ENCODE measurements at regions not wholly inside any gene's neighbourhood (a gene's known extent, or its start where the extent isn't known, plus 50 kb on each side); places are given as distances from the start of the nearest gene placed in this dataset.

- TF ChIP-seq KDM1A (IDR thresholded peaks at IDR 0.05; ENCODE audit: borderline replicate concordance, low read length) = no peak
- TF ChIP-seq, protein P1, sequence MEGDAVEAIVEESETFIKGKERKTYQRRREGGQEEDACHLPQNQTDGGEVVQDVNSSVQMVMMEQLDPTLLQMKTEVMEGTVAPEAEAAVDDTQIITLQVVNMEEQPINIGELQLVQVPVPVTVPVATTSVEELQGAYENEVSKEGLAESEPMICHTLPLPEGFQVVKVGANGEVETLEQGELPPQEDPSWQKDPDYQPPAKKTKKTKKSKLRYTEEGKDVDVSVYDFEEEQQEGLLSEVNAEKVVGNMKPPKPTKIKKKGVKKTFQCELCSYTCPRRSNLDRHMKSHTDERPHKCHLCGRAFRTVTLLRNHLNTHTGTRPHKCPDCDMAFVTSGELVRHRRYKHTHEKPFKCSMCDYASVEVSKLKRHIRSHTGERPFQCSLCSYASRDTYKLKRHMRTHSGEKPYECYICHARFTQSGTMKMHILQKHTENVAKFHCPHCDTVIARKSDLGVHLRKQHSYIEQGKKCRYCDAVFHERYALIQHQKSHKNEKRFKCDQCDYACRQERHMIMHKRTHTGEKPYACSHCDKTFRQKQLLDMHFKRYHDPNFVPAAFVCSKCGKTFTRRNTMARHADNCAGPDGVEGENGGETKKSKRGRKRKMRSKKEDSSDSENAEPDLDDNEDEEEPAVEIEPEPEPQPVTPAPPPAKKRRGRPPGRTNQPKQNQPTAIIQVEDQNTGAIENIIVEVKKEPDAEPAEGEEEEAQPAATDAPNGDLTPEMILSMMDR (IDR thresholded peaks at IDR 0.05; ENCODE audit: control extremely low read depth in 1 of 3, insufficient read depth in 1 of 3, low read depth in 1 of 3, low read length in 3 of 3) = no peak
- no peak for TF ChIP-seq ZNF274 (IDR thresholded peaks at IDR 0.05; ENCODE audit: borderline replicate concordance, extremely low read depth, low read length)
- TF ChIP-seq, protein P2, sequence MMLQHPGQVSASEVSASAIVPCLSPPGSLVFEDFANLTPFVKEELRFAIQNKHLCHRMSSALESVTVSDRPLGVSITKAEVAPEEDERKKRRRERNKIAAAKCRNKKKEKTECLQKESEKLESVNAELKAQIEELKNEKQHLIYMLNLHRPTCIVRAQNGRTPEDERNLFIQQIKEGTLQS (IDR thresholded peaks at IDR 0.05; ENCODE audit: insufficient read depth, low read depth, low read length) = no peak
These were observed 196.1 kb downstream of the ZNF330 start for GRCh38 chr4:141416677-141417363.

All from H1 (cell line).